HL-60 (cell line): ENCODE measurements at regions not wholly inside any gene's neighbourhood (a gene's known extent, or its start where the extent isn't known, plus 50 kb on each side); places are given as distances from the start of the nearest gene placed in this dataset.

Experiments used
- DNase-seq, 2 experiments: peaks; one replicate each; pipeline ENCODE4 v3.0.0-alpha.2; 2010 to 2020; ENCODE audit warnings: low read depth in 1 of 2, low spot score in 1 of 2
- H3K27ac ChIP-seq: fragments of 250-450 bp; sonication (Bioruptor Pico); replicated peaks from 2 replicates; pipeline ENCODE4 v1.5.1; 2020; ENCODE audit warnings: mild to moderate bottlenecking, moderate library complexity
- H3K27me3 ChIP-seq: fragments of 250-450 bp; sonication (Bioruptor Pico); 2 replicates; pipeline ENCODE4 v1.5.1; 2021; ENCODE audit warnings: mild to moderate bottlenecking, moderate library complexity; ENCODE audit not compliant: insufficient read depth, poor library complexity, severe bottlenecking
- H3K4me3 ChIP-seq: replicated peaks from 2 replicates; pipeline ENCODE4 v1.5.1; 2011; ENCODE audit warnings: mild to moderate bottlenecking, control low read depth, low read length; ENCODE audit not compliant: insufficient read depth
- CTCF ChIP-seq: IDR thresholded peaks from one replicate; pipeline ENCODE4 v1.5.1; 2011; ENCODE audit warnings: low read length, control low read depth, inconsistent platforms; ENCODE audit not compliant: insufficient read depth
- GABPA ChIP-seq: IDR thresholded peaks from 2 replicates; pipeline ENCODE4 v1.6.1; 2012; ENCODE audit warnings: low read depth
- POLR2AphosphoS5 ChIP-seq: IDR thresholded peaks from 2 replicates; pipeline ENCODE4 v1.6.1; 2012; ENCODE audit warnings: low read depth
- SPI1 ChIP-seq: IDR thresholded peaks from 2 replicates; pipeline ENCODE4 v1.6.1; 2012; ENCODE audit warnings: low read depth, mild to moderate bottlenecking, borderline replicate concordance
- TF ChIP-seq, protein P1 (sequence below): IDR thresholded peaks from 2 replicates; pipeline ENCODE4 v1.6.1; 2012; ENCODE audit warnings: low read depth; ENCODE audit not compliant: insufficient replicate concordance

GRCh38 chr22:45103756-45104155, 60.0 kb upstream of the NUP50 start:
- Histone ChIP-seq H3K27me3 (no peaks in the 10 kb centered on the region), H3K27ac (no peak overlapping the region), H3K4me3 (no peak overlapping the region)
- TF ChIP-seq CTCF (no peak), SPI1 (no peak), GABPA (no peak), POLR2AphosphoS5 (no peak)
- TF ChIP-seq, protein P1, sequence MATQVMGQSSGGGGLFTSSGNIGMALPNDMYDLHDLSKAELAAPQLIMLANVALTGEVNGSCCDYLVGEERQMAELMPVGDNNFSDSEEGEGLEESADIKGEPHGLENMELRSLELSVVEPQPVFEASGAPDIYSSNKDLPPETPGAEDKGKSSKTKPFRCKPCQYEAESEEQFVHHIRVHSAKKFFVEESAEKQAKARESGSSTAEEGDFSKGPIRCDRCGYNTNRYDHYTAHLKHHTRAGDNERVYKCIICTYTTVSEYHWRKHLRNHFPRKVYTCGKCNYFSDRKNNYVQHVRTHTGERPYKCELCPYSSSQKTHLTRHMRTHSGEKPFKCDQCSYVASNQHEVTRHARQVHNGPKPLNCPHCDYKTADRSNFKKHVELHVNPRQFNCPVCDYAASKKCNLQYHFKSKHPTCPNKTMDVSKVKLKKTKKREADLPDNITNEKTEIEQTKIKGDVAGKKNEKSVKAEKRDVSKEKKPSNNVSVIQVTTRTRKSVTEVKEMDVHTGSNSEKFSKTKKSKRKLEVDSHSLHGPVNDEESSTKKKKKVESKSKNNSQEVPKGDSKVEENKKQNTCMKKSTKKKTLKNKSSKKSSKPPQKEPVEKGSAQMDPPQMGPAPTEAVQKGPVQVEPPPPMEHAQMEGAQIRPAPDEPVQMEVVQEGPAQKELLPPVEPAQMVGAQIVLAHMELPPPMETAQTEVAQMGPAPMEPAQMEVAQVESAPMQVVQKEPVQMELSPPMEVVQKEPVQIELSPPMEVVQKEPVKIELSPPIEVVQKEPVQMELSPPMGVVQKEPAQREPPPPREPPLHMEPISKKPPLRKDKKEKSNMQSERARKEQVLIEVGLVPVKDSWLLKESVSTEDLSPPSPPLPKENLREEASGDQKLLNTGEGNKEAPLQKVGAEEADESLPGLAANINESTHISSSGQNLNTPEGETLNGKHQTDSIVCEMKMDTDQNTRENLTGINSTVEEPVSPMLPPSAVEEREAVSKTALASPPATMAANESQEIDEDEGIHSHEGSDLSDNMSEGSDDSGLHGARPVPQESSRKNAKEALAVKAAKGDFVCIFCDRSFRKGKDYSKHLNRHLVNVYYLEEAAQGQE = no peak
- DNase-seq = no peak

GRCh38 chr22:45104313-45104712, 59.4 kb upstream of the NUP50 start:
- no peak for TF ChIP-seq POLR2AphosphoS5
- TF ChIP-seq SPI1 = no peak
- TF ChIP-seq GABPA = no peak
- no peak for TF ChIP-seq CTCF
- Histone ChIP-seq H3K27me3 (no peaks in the 10 kb centered on the region), H3K4me3 (no peak overlapping the region), H3K27ac (no peak overlapping the region)
- no peak for DNase-seq

GRCh38 chr22:45105281-45105702, 58.4 kb upstream of the NUP50 start:
- DNase-seq = no peak
- H3K4me3 ChIP-seq = no peak overlapping the region
- H3K27me3 ChIP-seq = no peaks in the 10 kb centered on the region
- TF ChIP-seq POLR2AphosphoS5 (no peak), GABPA (no peak), CTCF (no peak), SPI1 (no peak)
- TF ChIP-seq, protein P1 = no peak
- H3K27ac ChIP-seq = no peak overlapping the region

DNA sequence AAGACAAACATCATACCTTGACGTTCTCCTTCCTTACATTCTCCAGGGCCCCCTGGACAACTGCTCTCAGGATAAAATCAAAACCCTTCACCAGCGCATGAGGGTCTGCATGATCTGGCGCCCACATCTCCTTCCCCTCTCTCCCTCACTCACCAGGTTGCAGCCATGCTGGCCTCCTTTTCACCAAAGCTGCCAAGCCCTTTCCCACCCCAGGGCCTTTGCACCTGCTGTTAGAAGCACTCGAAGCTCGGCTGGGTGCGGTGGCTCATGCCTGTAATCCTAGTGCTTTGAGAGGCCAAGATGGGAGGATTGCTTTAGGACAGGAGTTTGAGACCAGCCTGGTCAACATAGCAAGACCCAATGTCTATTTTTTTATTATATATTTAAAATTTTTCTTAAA, 56.1 kb upstream of the NUP50 start:
- Histone ChIP-seq H3K27me3 (no peaks in the 10 kb centered on the region), H3K27ac (no peak overlapping the region), H3K4me3 (no peak overlapping the region)
- TF ChIP-seq SPI1 (no peak), POLR2AphosphoS5 (no peak), GABPA (no peak), CTCF (no peak)
- TF ChIP-seq, protein P1 = no peak
- DNase-seq = no peak
